ENCODE measurements at regions not wholly inside any gene's neighbourhood (a gene's known extent, or its start where the extent isn't known, plus 50 kb on each side); places are given as distances from the start of the nearest gene placed in this dataset.

- TF ChIP-seq FOXP2 (optimal IDR thresholded peaks at IDR 0.05; ENCODE audit: borderline replicate concordance, extremely low read depth, extremely low read length, insufficient read depth) (no peak), TAF1 (IDR thresholded peaks at IDR 0.05; ENCODE audit: borderline replicate concordance, insufficient read depth, low read length) (0 out of 2 replicates have a peak, but pooled peaks have one; percentile 48), POLR2AphosphoS5 (IDR thresholded peaks at IDR 0.05; ENCODE audit: low read depth, low read length) (0 out of 2 replicates have a peak, but pooled peaks have one; percentile 47)
Observed at GRCh38 chr16:21501869-21502667, 97.3 kb upstream of the METTL9 start.

GRCh38 chr16:21520134-21521047 lies 79.0 kb upstream of the METTL9 start:
- TF ChIP-seq TAF1 (IDR thresholded peaks at IDR 0.05; ENCODE audit: borderline replicate concordance, insufficient read depth, low read length) (0 out of 2 replicates have a peak, but pooled peaks have one; percentile 38), POLR2AphosphoS5 (IDR thresholded peaks at IDR 0.05; ENCODE audit: low read depth, low read length) (peak; percentile 67; the same call in 1 of the 2 replicates)

- TF ChIP-seq REST (IDR thresholded peaks at IDR 0.05; ENCODE audit: insufficient read depth in 1 of 2, low read depth in 2 of 2, low read length in 2 of 2) (no peak), FOXP2 (optimal IDR thresholded peaks at IDR 0.05; ENCODE audit: borderline replicate concordance, extremely low read depth, extremely low read length, insufficient read depth) (no peak), POLR2AphosphoS5 (IDR thresholded peaks at IDR 0.05; ENCODE audit: low read depth, low read length) (no peak), TAF1 (IDR thresholded peaks at IDR 0.05; ENCODE audit: borderline replicate concordance, insufficient read depth, low read length) (no peak), SIN3A (IDR thresholded peaks at IDR 0.05; ENCODE audit: borderline replicate concordance, insufficient read depth, low read length) (no peak)
Observed at GRCh38 chr16:21523411-21524067, 75.8 kb upstream of the METTL9 start.

- TF ChIP-seq REST (IDR thresholded peaks at IDR 0.05; ENCODE audit: insufficient read depth in 1 of 2, low read depth in 2 of 2, low read length in 2 of 2), result no peak
Observed at GRCh38 chr16:21524068-21524751, 75.2 kb upstream of the METTL9 start.

GRCh38 chr16:21526923-21527807 lies 72.2 kb upstream of the METTL9 start:
- TF ChIP-seq REST (IDR thresholded peaks at IDR 0.05; ENCODE audit: insufficient read depth in 1 of 2, low read depth in 2 of 2, low read length in 2 of 2) (no peak), SIN3A (IDR thresholded peaks at IDR 0.05; ENCODE audit: borderline replicate concordance, insufficient read depth, low read length) (no peak), TAF1 (IDR thresholded peaks at IDR 0.05; ENCODE audit: borderline replicate concordance, insufficient read depth, low read length) (no peak), POLR2AphosphoS5 (IDR thresholded peaks at IDR 0.05; ENCODE audit: low read depth, low read length) (no peak), FOXP2 (optimal IDR thresholded peaks at IDR 0.05; ENCODE audit: borderline replicate concordance, extremely low read depth, extremely low read length, insufficient read depth) (no peak)

Measured in PFSK-1 (cell line).